ENCODE measurements at regions not wholly inside any gene's neighbourhood (a gene's known extent, or its start where the extent isn't known, plus 50 kb on each side); places are given as distances from the start of the nearest gene placed in this dataset.

DNA sequence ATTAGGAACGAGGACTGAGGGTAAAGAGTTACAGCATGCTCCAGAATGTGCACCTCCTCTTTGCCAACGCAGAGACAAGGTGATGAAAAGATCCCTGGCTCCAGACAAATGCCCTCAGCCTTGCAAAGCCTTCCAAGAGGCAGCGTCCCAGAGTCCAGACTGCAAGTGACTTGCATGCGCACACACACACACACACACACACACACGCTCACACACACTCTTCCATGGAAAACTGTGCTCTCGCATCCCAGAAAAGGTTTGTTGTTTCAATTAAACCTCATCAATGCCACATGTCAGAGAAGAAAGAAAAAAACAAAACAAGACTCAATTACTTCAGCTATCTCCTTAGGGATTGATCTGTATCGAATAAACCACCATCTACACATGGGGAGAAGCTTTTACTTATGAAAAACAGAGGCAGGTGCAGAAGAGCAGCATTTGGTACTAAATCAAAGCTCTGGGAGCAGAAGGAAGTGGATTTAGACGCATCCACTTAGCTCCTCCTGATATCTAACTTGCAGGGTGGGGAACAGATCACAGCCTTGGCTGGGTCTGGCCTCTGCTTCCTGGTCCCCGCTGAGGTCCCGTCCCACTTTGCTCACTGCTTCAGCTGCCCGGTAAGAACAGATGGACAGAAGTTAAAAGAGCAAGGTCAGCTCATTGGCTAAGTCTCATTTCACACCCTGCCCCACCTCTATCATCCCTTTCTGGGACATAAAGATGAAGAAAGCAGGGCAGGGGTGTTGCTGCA, 249.8 kb upstream of the BLID start:
- no peak for TF ChIP-seq POLR2A (IDR thresholded peaks at IDR 0.05)
- TF ChIP-seq, protein P1, sequence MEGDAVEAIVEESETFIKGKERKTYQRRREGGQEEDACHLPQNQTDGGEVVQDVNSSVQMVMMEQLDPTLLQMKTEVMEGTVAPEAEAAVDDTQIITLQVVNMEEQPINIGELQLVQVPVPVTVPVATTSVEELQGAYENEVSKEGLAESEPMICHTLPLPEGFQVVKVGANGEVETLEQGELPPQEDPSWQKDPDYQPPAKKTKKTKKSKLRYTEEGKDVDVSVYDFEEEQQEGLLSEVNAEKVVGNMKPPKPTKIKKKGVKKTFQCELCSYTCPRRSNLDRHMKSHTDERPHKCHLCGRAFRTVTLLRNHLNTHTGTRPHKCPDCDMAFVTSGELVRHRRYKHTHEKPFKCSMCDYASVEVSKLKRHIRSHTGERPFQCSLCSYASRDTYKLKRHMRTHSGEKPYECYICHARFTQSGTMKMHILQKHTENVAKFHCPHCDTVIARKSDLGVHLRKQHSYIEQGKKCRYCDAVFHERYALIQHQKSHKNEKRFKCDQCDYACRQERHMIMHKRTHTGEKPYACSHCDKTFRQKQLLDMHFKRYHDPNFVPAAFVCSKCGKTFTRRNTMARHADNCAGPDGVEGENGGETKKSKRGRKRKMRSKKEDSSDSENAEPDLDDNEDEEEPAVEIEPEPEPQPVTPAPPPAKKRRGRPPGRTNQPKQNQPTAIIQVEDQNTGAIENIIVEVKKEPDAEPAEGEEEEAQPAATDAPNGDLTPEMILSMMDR (IDR thresholded peaks at IDR 0.05) = no peak
- WGBS, 2 donors = 59 to 60% methylated on average over 11 of the region's 11 CpGs
- H3K4me1 ChIP-seq = no peaks in the 10 kb centered on the region
- intact Hi-C loops (cut with DNase I; ENCODE audit: low total_unique reads) = no loop called here
- H3K27me3 ChIP-seq = no peaks in the 10 kb centered on the region
- DNase-seq = no peak
- H3K36me3 ChIP-seq (ENCODE audit: low read depth, missing control alignments) = no peaks in the 10 kb centered on the region
- no peak overlapping the region for H3K27ac ChIP-seq
- H3K9me3 ChIP-seq = no peaks in the 10 kb centered on the region
- H3K4me3 ChIP-seq = no peak overlapping the region

DNA sequence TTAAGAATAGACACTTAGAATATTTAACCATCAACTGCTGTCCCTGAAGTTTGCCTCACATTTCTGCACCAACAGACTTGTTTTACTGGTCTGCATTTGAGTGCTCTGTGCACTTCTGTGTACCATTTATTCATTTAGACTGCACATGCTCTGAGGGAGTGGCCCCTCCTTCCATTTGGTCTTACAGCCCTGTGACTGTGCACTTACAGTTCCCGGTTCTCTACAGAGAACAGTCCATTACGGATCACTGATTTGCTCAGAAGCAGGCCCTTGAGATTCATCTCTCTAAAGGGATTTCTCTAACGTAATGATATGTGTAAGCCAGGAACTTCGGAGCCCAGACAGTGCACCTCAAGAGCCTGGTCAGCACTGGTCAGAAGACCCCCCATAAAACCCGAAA, 247.3 kb upstream of the BLID start:
- Histone ChIP-seq H3K9me3 (no peaks in the 10 kb centered on the region), H3K4me1 (no peaks in the 10 kb centered on the region), H3K27me3 (no peaks in the 10 kb centered on the region), H3K4me3 (no peak overlapping the region), H3K27ac (no peak overlapping the region), H3K36me3 (ENCODE audit: low read depth, missing control alignments) (no peaks in the 10 kb centered on the region)
- WGBS, 2 donors = 41 to 51% methylated on average over 5 of the region's 5 CpGs
- no peak for DNase-seq
- intact Hi-C loops (cut with DNase I; ENCODE audit: low total_unique reads) = no loop called here
- no peak for TF ChIP-seq POLR2A (IDR thresholded peaks at IDR 0.05)
- TF ChIP-seq, protein P1 (IDR thresholded peaks at IDR 0.05) = no peak

DNA sequence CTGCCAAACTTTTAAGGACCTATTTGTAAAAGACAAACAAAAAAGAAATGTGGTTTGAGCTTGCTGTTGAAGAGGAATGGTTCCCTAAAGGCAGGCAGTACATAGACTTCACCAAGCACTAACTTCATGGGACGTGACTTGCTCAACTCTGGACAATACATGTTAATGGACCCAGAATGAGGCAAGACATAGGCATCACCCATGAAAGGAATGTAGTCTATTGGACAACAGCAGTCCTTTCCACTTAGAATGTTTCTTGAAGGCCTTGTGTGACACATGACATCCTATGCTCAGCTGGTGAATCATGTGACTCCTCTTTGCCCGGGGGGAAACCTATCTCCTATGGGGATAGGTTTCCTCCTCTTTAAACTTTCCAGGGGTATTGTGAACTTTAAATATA, 246.4 kb upstream of the BLID start:
- 85 to 98% methylated on average over 2 of the region's 2 CpGs for WGBS, 2 donors
- Histone ChIP-seq H3K27ac (no peak overlapping the region), H3K27me3 (no peaks in the 10 kb centered on the region), H3K9me3 (no peaks in the 10 kb centered on the region), H3K4me1 (no peaks in the 10 kb centered on the region), H3K4me3 (no peak overlapping the region), H3K36me3 (ENCODE audit: low read depth, missing control alignments) (no peaks in the 10 kb centered on the region)
- no peak for DNase-seq
- TF ChIP-seq POLR2A (IDR thresholded peaks at IDR 0.05) = no peak
- TF ChIP-seq, protein P1 (IDR thresholded peaks at IDR 0.05) = no peak
- intact Hi-C loops (cut with DNase I; ENCODE audit: low total_unique reads) = no loop called here

DNA sequence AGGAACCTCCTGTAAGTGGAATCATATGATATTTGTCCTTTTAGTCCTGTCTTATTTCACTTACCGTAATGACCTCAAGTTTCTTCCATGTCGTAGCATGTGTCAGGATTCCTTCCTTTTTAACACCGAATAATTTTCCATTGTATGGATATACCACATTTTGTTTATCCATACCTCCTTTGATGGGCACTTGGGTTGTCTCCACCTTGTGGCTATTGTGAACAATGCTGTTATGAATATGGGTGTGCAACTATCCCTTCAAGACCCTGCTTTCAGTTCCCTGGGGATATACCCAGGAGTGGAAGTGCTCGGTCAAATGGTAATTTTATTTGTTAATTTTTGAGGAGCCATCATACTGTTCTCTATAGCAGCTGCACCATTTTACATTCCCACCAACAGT, 244.9 kb upstream of the BLID start:
- intact Hi-C loops (cut with DNase I; ENCODE audit: low total_unique reads) = no loop called here

More for the DNA sequence above, 244.9 kb upstream of the BLID start:
- Histone ChIP-seq H3K27me3 (no peaks in the 10 kb centered on the region), H3K36me3 (ENCODE audit: low read depth, missing control alignments) (no peaks in the 10 kb centered on the region), H3K9me3 (no peaks in the 10 kb centered on the region), H3K4me1 (no peaks in the 10 kb centered on the region), H3K27ac (no peak overlapping the region), H3K4me3 (no peak overlapping the region)
- 96 to 100% methylated on average over 4 of the region's 4 CpGs for WGBS, 2 donors
- no peak for DNase-seq
- TF ChIP-seq POLR2A (IDR thresholded peaks at IDR 0.05) = no peak
- TF ChIP-seq, protein P1 (IDR thresholded peaks at IDR 0.05) = peak in 1 of 3 experiments; percentile 8

Data from testis (tissue), 2 donors.